HepG2 (cell line): ENCODE measurements at regions not wholly inside any gene's neighbourhood (a gene's known extent, or its start where the extent isn't known, plus 50 kb on each side); places are given as distances from the start of the nearest gene placed in this dataset.

Experiments used
- ATAC-seq: fragments of 200-7000 bp; cut with Tn5 transposase; 3 replicates; pipeline ENCODE4 v1.9.1; 2020; ENCODE audit warnings: mild to moderate bottlenecking, moderate library complexity
- BruUV-seq: library from RNA; stranded (reverse); fragments of 400-500 nt; replicated peaks from 2 replicates; lab custom pipeline; 2021; lab: Mats Ljungman, UMichigan
- CTCF ChIA-PET: fragments of 300-600 bp; formaldehyde crosslinking; extraction: SDS; loops from one replicate; lab custom pipeline; 2021; ENCODE audit warnings: low total read pairs, inconsistent platforms, low intra/inter-chr PET ratio; lab: Yijun Ruan, JAX
- POLR2A ChIA-PET: fragments of 350-600 bp; sonication (Branson Sonifier 250); formaldehyde crosslinking; loops from one replicate; lab custom pipeline; 2020; ENCODE audit warnings: antibody characterized with exemption, inconsistent platforms; lab: Yijun Ruan, JAX
- DNase-seq: peaks from one replicate; pipeline ENCODE4 v3.0.0-alpha.2; 2015; ENCODE audit warnings: low spot score
- FAIRE-seq: peaks from 3 replicates; lab custom pipeline; 2011; peaks lifted over from hg19 to GRCh38; lab: Jason Lieb, UNC
- H2AFZ ChIP-seq: one replicate; pipeline ENCODE4 v1.6.1; 2011; ENCODE audit warnings: low read length, inconsistent platforms
- H3K27ac ChIP-seq: fragments of 300-600 bp; 3 replicates; pipeline ENCODE4 v1.8.0; 2011; ENCODE audit warnings: mixed run types, mild to moderate bottlenecking, mixed read lengths, low read length, inconsistent platforms; ENCODE audit not compliant: insufficient read depth; ENCODE audit errors: extremely low read length
- H3K27me3 ChIP-seq, 2 experiments: fragments of 200-600 bp in 1 of 2; 2 replicates in 1 of 2; 3 replicates in 1 of 2; pipeline versions ENCODE4 v1.6.0 to v1.8.0; 2011; ENCODE audit warnings: low read length in 2 of 2, mild to moderate bottlenecking in 2 of 2, moderate library complexity in 2 of 2, inconsistent platforms in 1 of 2; ENCODE audit not compliant: insufficient read depth in 2 of 2, control insufficient read depth in 1 of 2
- H3K36me3 ChIP-seq, 2 experiments: fragments of 200-600 bp in 1 of 2; replicated peaks in 1 of 2; 2 replicates in 1 of 2; 3 replicates in 1 of 2; pipeline versions ENCODE4 v1.5.1 to v1.8.0; 2011; ENCODE audit warnings: low read length in 2 of 2, inconsistent platforms in 1 of 2; ENCODE audit not compliant: insufficient read depth in 2 of 2, control insufficient read depth in 1 of 2
- H3K4me1 ChIP-seq: 2 replicates; pipeline ENCODE4 v1.5.1; 2012; ENCODE audit warnings: low read length, inconsistent platforms; ENCODE audit not compliant: insufficient read depth
- H3K4me2 ChIP-seq: 2 replicates; pipeline ENCODE4 v1.6.0; 2011; ENCODE audit warnings: low read depth, low read length, inconsistent platforms
- H3K4me3 ChIP-seq, 3 experiments: fragments of 200-600 bp in 1 of 3; sonication (generic), shearing (Covaris generic) in 1 of 3; replicated peaks in 1 of 3; 2 replicates each; pipeline ENCODE4 v1.5.1; 2011 to 2016; ENCODE audit warnings: low read length in 3 of 3, inconsistent platforms in 2 of 3, low read depth in 2 of 3, mild to moderate bottlenecking in 2 of 3, control low read depth in 1 of 3, mixed read lengths in 1 of 3; ENCODE audit not compliant: insufficient read depth in 1 of 3
- H3K79me2 ChIP-seq: one replicate; pipeline ENCODE4 v1.6.1; 2011; ENCODE audit warnings: low read length, inconsistent platforms; ENCODE audit not compliant: insufficient read depth
- H3K9ac ChIP-seq: 2 replicates; pipeline ENCODE4 v1.6.0; 2011; ENCODE audit warnings: mild to moderate bottlenecking, low read depth, low read length, inconsistent platforms; ENCODE audit not compliant: insufficient read depth
- H3K9me3 ChIP-seq: 2 replicates; pipeline ENCODE4 v1.5.1; 2012; ENCODE audit warnings: mild to moderate bottlenecking, low read length
- H4K20me1 ChIP-seq: 2 replicates; pipeline ENCODE4 v1.6.0; 2011; ENCODE audit warnings: inconsistent platforms, mild to moderate bottlenecking, low read length, moderate library complexity; ENCODE audit not compliant: insufficient read depth
- ESRRA ChIP-seq: sonication (generic); formaldehyde crosslinking; IDR thresholded peaks from 2 replicates; pipeline ENCODE4 v1.5.1; 2020; ENCODE audit warnings: mild to moderate bottlenecking, low read depth, missing genetic modification reagents
- FLYWCH1 ChIP-seq: sonication (generic); formaldehyde crosslinking; IDR thresholded peaks from 2 replicates; pipeline ENCODE4 v1.8.1; 2023; ENCODE audit warnings: mild to moderate bottlenecking, missing genetic modification reagents
- KDM5B ChIP-seq: sonication (generic); formaldehyde crosslinking; IDR thresholded peaks from 2 replicates; pipeline ENCODE4 v1.4.0; 2020; ENCODE audit warnings: missing genetic modification reagents, mild to moderate bottlenecking, borderline replicate concordance
- KDM6A ChIP-seq: IDR thresholded peaks from 2 replicates; pipeline ENCODE4 v1.6.1; 2016; ENCODE audit warnings: low read depth
- KLF16 ChIP-seq, 2 experiments: sonication (generic) in 1 of 2; formaldehyde crosslinking in 1 of 2; IDR thresholded peaks; 2 replicates each; pipeline versions ENCODE4 v1.6.1 to v1.8.0; 2016 to 2023; ENCODE audit warnings: missing genetic modification reagents in 2 of 2, missing compliant biosample characterization in 1 of 2
- KLF6 ChIP-seq: IDR thresholded peaks from 2 replicates; pipeline ENCODE4 v1.8.0; 2016; ENCODE audit warnings: missing biosample characterization, missing genetic modification reagents
- LCORL ChIP-seq, 2 experiments: fragments of 450-650 bp in 1 of 2; sonication (generic) in 1 of 2; formaldehyde crosslinking in 1 of 2; IDR thresholded peaks; 2 replicates each; pipeline versions ENCODE4 v1.5.0 to v1.6.1; 2017 to 2020; ENCODE audit warnings: antibody characterized with exemption in 1 of 2, missing genetic modification reagents in 1 of 2
- RAD21 ChIP-seq: fragments of 450-650 bp; formaldehyde crosslinking; IDR thresholded peaks from 2 replicates; pipeline ENCODE4 v1.5.0; 2020; ENCODE audit warnings: mild to moderate bottlenecking
- SAFB2 ChIP-seq: sonication (generic); formaldehyde crosslinking; IDR thresholded peaks from 2 replicates; pipeline ENCODE4 v1.5.1; 2020; ENCODE audit warnings: missing genetic modification reagents, low read depth, mild to moderate bottlenecking, borderline replicate concordance
- SKIL ChIP-seq: sonication (generic); formaldehyde crosslinking; IDR thresholded peaks from 2 replicates; pipeline ENCODE4 v1.8.0; 2022; ENCODE audit warnings: missing genetic modification reagents, mild to moderate bottlenecking, moderate library complexity, borderline replicate concordance
- THAP9 ChIP-seq: sonication (generic); formaldehyde crosslinking; IDR thresholded peaks from 2 replicates; pipeline ENCODE4; 2020; ENCODE audit warnings: missing genetic modification reagents, mild to moderate bottlenecking, borderline replicate concordance
- U2AF1 ChIP-seq: fragments of 200-400 bp; formaldehyde crosslinking; optimal IDR thresholded peaks from 2 replicates; pipeline ENCODE3; 2017; ENCODE audit warnings: mild to moderate bottlenecking, low read depth, low read length
- ZBTB3 ChIP-seq: sonication (generic); formaldehyde crosslinking; IDR thresholded peaks from 2 replicates; pipeline ENCODE4 v1.4.0; 2020; ENCODE audit warnings: low read depth, mild to moderate bottlenecking, moderate library complexity, missing genetic modification reagents, borderline replicate concordance
- ZBTB37 ChIP-seq: sonication (generic); formaldehyde crosslinking; IDR thresholded peaks from 2 replicates; pipeline ENCODE4 v1.4.0; 2020; ENCODE audit warnings: mild to moderate bottlenecking, missing genetic modification reagents
- ZNF121 ChIP-seq: sonication (generic); formaldehyde crosslinking; IDR thresholded peaks from 2 replicates; pipeline ENCODE4 v1.5.0; 2020; ENCODE audit warnings: mild to moderate bottlenecking, missing genetic modification reagents
- ZNF614 ChIP-seq: IDR thresholded peaks from 2 replicates; pipeline ENCODE4 v1.6.1; 2018; ENCODE audit warnings: missing biosample characterization, missing genetic modification reagents, inconsistent platforms, borderline replicate concordance
- ZSCAN22 ChIP-seq: sonication (generic); formaldehyde crosslinking; IDR thresholded peaks from 2 replicates; pipeline ENCODE4 v1.4.0; 2020; ENCODE audit warnings: mild to moderate bottlenecking, missing genetic modification reagents
- ZSCAN5A ChIP-seq: sonication (generic); formaldehyde crosslinking; IDR thresholded peaks from 2 replicates; pipeline ENCODE4 v1.8.0; 2022; ENCODE audit warnings: mild to moderate bottlenecking, missing genetic modification reagents, borderline replicate concordance
- ZSCAN9 ChIP-seq: IDR thresholded peaks from 2 replicates; pipeline ENCODE4 v1.6.1; 2016; ENCODE audit warnings: borderline replicate concordance
- WGBS: methylation state at CpG from one replicate; pipeline ENCODE4 v1.1.6; 2017; ENCODE audit warnings: low lambda C conversion rate; 5-methylcytosine and 5-hydroxymethylcytosine counted together
- in situ Hi-C: cut with HindIII; loops from 2 replicates; pipeline ENCODE4 v1.10.0; 2017; ENCODE audit warnings: low pct_unique_long_range_greater_than_20kb; ENCODE audit not compliant: extremely low pct_ligation_motif_present
- intact Hi-C: fragments of 100-400 bp; cut with micrococcal nuclease; formaldehyde crosslinking; loops from one replicate; pipeline ENCODE4 v1.10.0; 2022; ENCODE audit not compliant: unreplicated experiment

- Histone ChIP-seq H3K79me2 (no peaks in the 10 kb centered on the region), H3K4me1 (no peaks in the 10 kb centered on the region), H3K9ac (no peak overlapping the region), H2AFZ (no peak overlapping the region), H3K4me3 (no peak overlapping the region), H4K20me1 (no peaks in the 10 kb centered on the region), H3K27ac (no peak overlapping the region), H3K9me3 (no peaks in the 10 kb centered on the region; the same call in 1 of the 2 replicates), H3K27me3 (no peaks in the 10 kb centered on the region), H3K4me2 (no peak overlapping the region), H3K36me3 (no peaks in the 10 kb centered on the region)
- ATAC-seq: no peak
- no peak for FAIRE-seq
- in situ Hi-C loops: no loop called here
- ChIA-PET CTCF (no interaction called here), POLR2A (no interaction called here)
- no TSS peak for BruUV-seq
- under 1% methylated on average over 3 of the region's 3 CpGs for WGBS
- no peak for DNase-seq
- intact Hi-C loops: no loop called here
- TF ChIP-seq ZSCAN9 (CRISPR knock-in tag): no peak
- no peak for TF ChIP-seq ZBTB37
- TF ChIP-seq ZSCAN22 (CRISPR knock-in tag): no peak
- TF ChIP-seq FLYWCH1 (CRISPR knock-in tag): no peak
- no peak for TF ChIP-seq KDM6A (CRISPR knock-in tag)
- no peak for TF ChIP-seq SKIL (CRISPR knock-in tag)
- TF ChIP-seq ESRRA (CRISPR knock-in tag): no peak
- TF ChIP-seq ZBTB3 (CRISPR knock-in tag): no peak
- no peak for TF ChIP-seq ZNF121
- TF ChIP-seq LCORL (IDR thresholded peaks at IDR 0.05): no peak
- TF ChIP-seq LCORL (CRISPR knock-in tag; IDR thresholded peaks at IDR 0.05): no peak
- TF ChIP-seq ZNF614 (CRISPR knock-in tag): no peak
- no peak for TF ChIP-seq KLF16 (CRISPR knock-in tag; IDR thresholded peaks at IDR 0.05)
- no peak for TF ChIP-seq ZSCAN5A (CRISPR knock-in tag)
- no peak for TF ChIP-seq RAD21
- no peak for TF ChIP-seq KLF6 (CRISPR knock-in tag)
- no peak for TF ChIP-seq SAFB2
- no peak for TF ChIP-seq KDM5B (CRISPR knock-in tag)
- no peak for TF ChIP-seq U2AF1
- no peak for TF ChIP-seq THAP9 (CRISPR knock-in tag)
These were observed 97.8 kb upstream of the SPRED1 start for GRCh38 chr15:38154837-38155236.
